Transverse colon (tissue), 4 donors: ENCODE measurements at regions not wholly inside any gene's neighbourhood (a gene's known extent, or its start where the extent isn't known, plus 50 kb on each side); places are given as distances from the start of the nearest gene placed in this dataset.

Source experiments
- EP300 ChIP-seq: sonication (generic); formaldehyde crosslinking; IDR thresholded peaks from one replicate; pipeline ENCODE4 v1.6.1; 2017; ENCODE audit warnings: antibody characterized with exemption, low read depth
- POLR2A ChIP-seq: fragments of 450-650 bp; IDR thresholded peaks from one replicate; pipeline ENCODE4 v1.6.1; 2016; ENCODE audit warnings: antibody characterized with exemption, mild to moderate bottlenecking, moderate library complexity
- POLR2AphosphoS5 ChIP-seq, 3 donors: sonication (generic); formaldehyde crosslinking; IDR thresholded peaks; one replicate each; pipeline ENCODE4 v1.6.1; 2016; ENCODE audit warnings: antibody characterized with exemption in 3 of 3
- TF ChIP-seq, protein P1 (sequence below), 5 experiments: fragments of 200-600 bp in 3 of 5; fragments of 450-650 bp in 2 of 5; sonication (generic) in 3 of 5; IDR thresholded peaks; 1 replicate in 2 of 5; 2 replicates in 3 of 5; pipeline ENCODE4 v1.5.1; 2016 to 2017; ENCODE audit warnings: antibody characterized with exemption in 5 of 5, inconsistent platforms in 3 of 5, mild to moderate bottlenecking in 2 of 5, moderate library complexity in 1 of 5

DNA sequence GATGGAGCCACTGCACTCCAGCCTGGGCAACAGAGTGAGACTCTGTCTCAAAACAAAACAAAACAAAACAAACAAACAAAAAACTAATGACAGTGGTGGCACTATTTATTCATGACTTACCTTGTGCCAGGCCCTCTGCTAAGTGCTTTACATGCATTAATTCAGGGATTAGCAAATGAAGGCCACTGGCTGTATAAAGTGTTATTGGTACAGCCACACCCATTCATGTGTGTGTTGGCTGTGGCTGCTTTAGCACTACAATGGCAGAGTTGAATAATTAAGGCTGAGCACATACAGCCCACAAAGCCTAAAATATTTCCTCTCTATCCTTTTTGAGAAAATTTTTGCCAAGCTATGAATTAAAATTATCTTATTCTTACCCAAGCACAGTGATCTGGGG is 531.8 kb upstream of the CDH5 start:
- TF ChIP-seq, protein P1, sequence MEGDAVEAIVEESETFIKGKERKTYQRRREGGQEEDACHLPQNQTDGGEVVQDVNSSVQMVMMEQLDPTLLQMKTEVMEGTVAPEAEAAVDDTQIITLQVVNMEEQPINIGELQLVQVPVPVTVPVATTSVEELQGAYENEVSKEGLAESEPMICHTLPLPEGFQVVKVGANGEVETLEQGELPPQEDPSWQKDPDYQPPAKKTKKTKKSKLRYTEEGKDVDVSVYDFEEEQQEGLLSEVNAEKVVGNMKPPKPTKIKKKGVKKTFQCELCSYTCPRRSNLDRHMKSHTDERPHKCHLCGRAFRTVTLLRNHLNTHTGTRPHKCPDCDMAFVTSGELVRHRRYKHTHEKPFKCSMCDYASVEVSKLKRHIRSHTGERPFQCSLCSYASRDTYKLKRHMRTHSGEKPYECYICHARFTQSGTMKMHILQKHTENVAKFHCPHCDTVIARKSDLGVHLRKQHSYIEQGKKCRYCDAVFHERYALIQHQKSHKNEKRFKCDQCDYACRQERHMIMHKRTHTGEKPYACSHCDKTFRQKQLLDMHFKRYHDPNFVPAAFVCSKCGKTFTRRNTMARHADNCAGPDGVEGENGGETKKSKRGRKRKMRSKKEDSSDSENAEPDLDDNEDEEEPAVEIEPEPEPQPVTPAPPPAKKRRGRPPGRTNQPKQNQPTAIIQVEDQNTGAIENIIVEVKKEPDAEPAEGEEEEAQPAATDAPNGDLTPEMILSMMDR (IDR thresholded peaks at IDR 0.05): no peak
- TF ChIP-seq POLR2AphosphoS5 (IDR thresholded peaks at IDR 0.05): no peak
- TF ChIP-seq POLR2A: no peak
- no peak for TF ChIP-seq EP300
